HepG2 (cell line): ENCODE measurements at regions not wholly inside any gene's neighbourhood (a gene's known extent, or its start where the extent isn't known, plus 50 kb on each side); places are given as distances from the start of the nearest gene placed in this dataset.

Source experiments
- BCL3 ChIP-seq: sonication (generic); formaldehyde crosslinking; IDR thresholded peaks from 2 replicates; pipeline ENCODE4 v1.5.1; 2020; ENCODE audit warnings: mild to moderate bottlenecking, missing genetic modification reagents, moderate library complexity
- CBX5 ChIP-seq: sonication (generic); formaldehyde crosslinking; IDR thresholded peaks from 2 replicates; pipeline ENCODE4 v1.4.0; 2020; ENCODE audit warnings: missing genetic modification reagents, borderline replicate concordance
- CREB1 ChIP-seq, 2 experiments: fragments of 450-650 bp in 1 of 2; IDR thresholded peaks; 2 replicates each; pipeline ENCODE4 v1.6.1; 2016 to 2017; ENCODE audit warnings: control low read depth in 1 of 2, mild to moderate bottlenecking in 1 of 2, missing compliant biosample characterization in 1 of 2, missing genetic modification characterization in 1 of 2
- HMGXB3 ChIP-seq: sonication (generic); formaldehyde crosslinking; IDR thresholded peaks from 2 replicates; pipeline ENCODE4 v1.4.0; 2020; ENCODE audit warnings: missing genetic modification reagents, borderline replicate concordance
- IRF2 ChIP-seq: IDR thresholded peaks from 2 replicates; pipeline ENCODE4 v1.6.1; 2018; ENCODE audit warnings: missing genetic modification reagents, missing compliant biosample characterization
- RBFOX2 ChIP-seq: fragments of 200-400 bp; formaldehyde crosslinking; IDR thresholded peaks from 2 replicates; pipeline ENCODE4 v1.6.1; 2017; ENCODE audit warnings: low read depth, mild to moderate bottlenecking, low read length
- SALL1 ChIP-seq: sonication (generic); formaldehyde crosslinking; IDR thresholded peaks from 2 replicates; pipeline ENCODE4 v1.8.0; 2022; ENCODE audit warnings: mild to moderate bottlenecking, missing genetic modification reagents
- SKI ChIP-seq: fragments of 450-650 bp; IDR thresholded peaks from one replicate; pipeline ENCODE4 v1.6.1; 2018; ENCODE audit warnings: mild to moderate bottlenecking; ENCODE audit not compliant: partially characterized antibody
- ZFP36 ChIP-seq: fragments of 150-350 bp; IDR thresholded peaks from 2 replicates; pipeline ENCODE4 v1.6.1; 2018; ENCODE audit warnings: borderline replicate concordance, low read length, low read depth; ENCODE audit not compliant: partially characterized antibody
- ZFY ChIP-seq: sonication (generic); formaldehyde crosslinking; IDR thresholded peaks from 2 replicates; pipeline ENCODE4 v1.4.0; 2020; ENCODE audit warnings: missing genetic modification reagents
- ZNF3 ChIP-seq: IDR thresholded peaks from 2 replicates; pipeline ENCODE4 v1.7.0; 2017; ENCODE audit warnings: inconsistent platforms
- ZNF30 ChIP-seq: sonication (generic); formaldehyde crosslinking; IDR thresholded peaks from 2 replicates; pipeline ENCODE4 v1.5.0; 2020; ENCODE audit warnings: mild to moderate bottlenecking, missing genetic modification reagents
- ZNF335 ChIP-seq: sonication (generic); formaldehyde crosslinking; IDR thresholded peaks from 2 replicates; pipeline ENCODE4 v1.4.0; 2020; ENCODE audit warnings: missing genetic modification reagents
- ZNF441 ChIP-seq: sonication (generic); formaldehyde crosslinking; IDR thresholded peaks from 2 replicates; pipeline ENCODE4 v1.7.0; 2021; ENCODE audit warnings: missing genetic modification reagents, borderline replicate concordance
- ZNF605 ChIP-seq: sonication (generic); formaldehyde crosslinking; IDR thresholded peaks from 2 replicates; pipeline ENCODE4 v1.8.0; 2022; ENCODE audit warnings: mild to moderate bottlenecking, missing genetic modification reagents
- TF ChIP-seq, protein P1 (sequence below): sonication (generic); formaldehyde crosslinking; IDR thresholded peaks from 2 replicates; pipeline ENCODE4 v1.8.1; 2022; ENCODE audit warnings: mild to moderate bottlenecking, missing genetic modification reagents
- TF ChIP-seq, protein P2 (sequence below): sonication (generic); formaldehyde crosslinking; IDR thresholded peaks from 2 replicates; pipeline ENCODE4 v1.8.1; 2023; ENCODE audit warnings: mild to moderate bottlenecking, moderate library complexity, missing genetic modification reagents
- TF ChIP-seq, protein P3 (sequence below): sonication (generic); formaldehyde crosslinking; IDR thresholded peaks from 2 replicates; pipeline ENCODE4 v1.4.0; 2020; ENCODE audit warnings: mild to moderate bottlenecking, missing genetic modification reagents

- TF ChIP-seq RBFOX2 (no peak), CREB1 (IDR thresholded peaks at IDR 0.05) (no peak), CREB1 (CRISPR knock-in tag; IDR thresholded peaks at IDR 0.05) (no peak), ZNF335 (CRISPR knock-in tag) (no peak), ZNF605 (CRISPR knock-in tag) (no peak), HMGXB3 (no peak), BCL3 (no peak), ZFP36 (no peak), ZFY (CRISPR knock-in tag) (no peak), ZNF3 (CRISPR knock-in tag) (no peak), SKI (peak; percentile 40), CBX5 (CRISPR knock-in tag) (no peak), IRF2 (CRISPR knock-in tag) (no peak), ZNF441 (no peak), SALL1 (CRISPR knock-in tag) (no peak), ZNF30 (CRISPR knock-in tag) (no peak)
- TF ChIP-seq, protein P1, sequence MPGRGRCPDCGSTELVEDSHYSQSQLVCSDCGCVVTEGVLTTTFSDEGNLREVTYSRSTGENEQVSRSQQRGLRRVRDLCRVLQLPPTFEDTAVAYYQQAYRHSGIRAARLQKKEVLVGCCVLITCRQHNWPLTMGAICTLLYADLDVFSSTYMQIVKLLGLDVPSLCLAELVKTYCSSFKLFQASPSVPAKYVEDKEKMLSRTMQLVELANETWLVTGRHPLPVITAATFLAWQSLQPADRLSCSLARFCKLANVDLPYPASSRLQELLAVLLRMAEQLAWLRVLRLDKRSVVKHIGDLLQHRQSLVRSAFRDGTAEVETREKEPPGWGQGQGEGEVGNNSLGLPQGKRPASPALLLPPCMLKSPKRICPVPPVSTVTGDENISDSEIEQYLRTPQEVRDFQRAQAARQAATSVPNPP (CRISPR knock-in tag): no peak
- TF ChIP-seq, protein P2, sequence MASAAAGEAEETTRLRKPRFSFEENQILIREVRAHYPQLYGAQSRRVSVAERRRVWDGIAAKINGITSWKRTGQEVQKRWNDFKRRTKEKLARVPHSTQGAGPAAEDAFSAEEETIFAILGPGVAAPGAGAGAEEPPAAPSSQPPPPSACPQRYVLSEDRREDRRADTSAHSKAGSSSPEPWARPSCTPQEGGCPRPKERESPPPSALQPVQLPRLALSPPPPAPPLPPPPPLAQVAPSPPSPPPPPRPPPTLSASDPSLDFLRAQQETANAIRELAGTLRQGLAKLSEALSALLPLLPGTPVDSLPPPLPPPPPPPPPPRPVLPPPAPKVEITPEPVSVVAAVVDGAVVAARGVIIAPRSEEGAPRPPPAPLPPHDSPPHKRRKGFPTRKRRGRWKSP (CRISPR knock-in tag): no peak
- TF ChIP-seq, protein P3, sequence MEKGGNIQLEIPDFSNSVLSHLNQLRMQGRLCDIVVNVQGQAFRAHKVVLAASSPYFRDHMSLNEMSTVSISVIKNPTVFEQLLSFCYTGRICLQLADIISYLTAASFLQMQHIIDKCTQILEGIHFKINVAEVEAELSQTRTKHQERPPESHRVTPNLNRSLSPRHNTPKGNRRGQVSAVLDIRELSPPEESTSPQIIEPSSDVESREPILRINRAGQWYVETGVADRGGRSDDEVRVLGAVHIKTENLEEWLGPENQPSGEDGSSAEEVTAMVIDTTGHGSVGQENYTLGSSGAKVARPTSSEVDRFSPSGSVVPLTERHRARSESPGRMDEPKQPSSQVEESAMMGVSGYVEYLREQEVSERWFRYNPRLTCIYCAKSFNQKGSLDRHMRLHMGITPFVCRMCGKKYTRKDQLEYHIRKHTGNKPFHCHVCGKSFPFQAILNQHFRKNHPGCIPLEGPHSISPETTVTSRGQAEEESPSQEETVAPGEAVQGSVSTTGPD (CRISPR knock-in tag): no peak
Observed at GRCh38 chr9:96040591-96041461, 165.3 kb downstream of the ERCC6L2 start (continued).
